NCI-H1092 (cell line): ENCODE measurements at regions not wholly inside any gene's neighbourhood (a gene's known extent, or its start where the extent isn't known, plus 50 kb on each side); places are given as distances from the start of the nearest gene placed in this dataset.
"Not testable (repeated sequence)": the region's sequence is repeated elsewhere in the genome, so short reads cannot be mapped to it uniquely, and the experiment has no call there.

Experiments used
- DNase-seq: peaks from one replicate; lab custom pipeline; 2025; lab: John Stamatoyannopoulos, UW

- not testable (repeated sequence) for DNase-seq
These were observed 85.2 kb downstream of the MRPL57 start for GRCh38 chr13:21261487-21262216.

GRCh38 chr13:21263909-21264308 lies 87.5 kb downstream of the MRPL57 start:
- DNase-seq = not testable (repeated sequence)

GRCh38 chr13:21268485-21268884 lies 92.0 kb downstream of the MRPL57 start:
- DNase-seq = not testable (repeated sequence)

- not testable (repeated sequence) for DNase-seq
These were observed 96.0 kb downstream of the MRPL57 start for GRCh38 chr13:21272439-21272838.

- DNase-seq = not testable (repeated sequence)
These were observed 98.0 kb downstream of the MRPL57 start for GRCh38 chr13:21274457-21274856.

GRCh38 chr13:21282065-21282464 lies 105.6 kb downstream of the MRPL57 start:
- no peak for DNase-seq

- DNase-seq = no peak
These were observed 111.0 kb downstream of the MRPL57 start for GRCh38 chr13:21287331-21287907.

- no peak for DNase-seq
These were observed 113.0 kb downstream of the MRPL57 start for GRCh38 chr13:21289475-21289874.

- not testable (repeated sequence) for DNase-seq
These were observed 114.1 kb downstream of the MRPL57 start for GRCh38 chr13:21290442-21291002.

GRCh38 chr13:21291840-21292239 lies 115.4 kb downstream of the MRPL57 start:
- no peak for DNase-seq

- DNase-seq = peak; percentile 21
These were observed 120.5 kb downstream of the MRPL57 start for GRCh38 chr13:21296991-21297390.

- no peak for DNase-seq
These were observed 121.0 kb downstream of the MRPL57 start for GRCh38 chr13:21297447-21297846.

GRCh38 chr13:21297914-21298831 lies 121.7 kb downstream of the MRPL57 start:
- DNase-seq = peak; percentile 89

GRCh38 chr13:21304256-21304655 lies 127.8 kb downstream of the MRPL57 start:
- no peak for DNase-seq

GRCh38 chr13:21306300-21307073 lies 130.0 kb downstream of the MRPL57 start:
- not testable (repeated sequence) for DNase-seq

GRCh38 chr13:21307158-21307557 lies 130.7 kb downstream of the MRPL57 start:
- not testable (repeated sequence) for DNase-seq

GRCh38 chr13:21308906-21309305 lies 132.4 kb downstream of the MRPL57 start:
- no peak for DNase-seq

- no peak for DNase-seq
These were observed 133.2 kb downstream of the MRPL57 start for GRCh38 chr13:21309542-21310172.

GRCh38 chr13:21310220-21310619 lies 133.8 kb downstream of the MRPL57 start:
- DNase-seq = no peak

GRCh38 chr13:21314976-21315375 lies 138.5 kb downstream of the MRPL57 start:
- not testable (repeated sequence) for DNase-seq

- DNase-seq = no peak
These were observed 139.9 kb downstream of the MRPL57 start for GRCh38 chr13:21316376-21316775.
